HG02571 (cell line): ENCODE measurements at regions not wholly inside any gene's neighbourhood (a gene's known extent, or its start where the extent isn't known, plus 50 kb on each side); places are given as distances from the start of the nearest gene placed in this dataset.

Source experiments
- ATAC-seq: cut with Tn5 transposase; IDR thresholded peaks from one replicate; pipeline ENCODE4 v1.9.1; 2021; ENCODE audit warnings: mild to moderate bottlenecking, moderate library complexity; ENCODE audit not compliant: unreplicated experiment

GRCh38 chr5:4424895-4425294, 715.2 kb upstream of the ADAMTS16 start:
- ATAC-seq = no peak

GRCh38 chr5:4440536-4440935, 699.6 kb upstream of the ADAMTS16 start:
- no peak for ATAC-seq

- ATAC-seq = no peak
Observed at GRCh38 chr5:4442221-4442620, 697.9 kb upstream of the ADAMTS16 start.

GRCh38 chr5:4447657-4448056, 692.5 kb upstream of the ADAMTS16 start:
- ATAC-seq = no peak

- no peak for ATAC-seq
Observed at GRCh38 chr5:4453655-4454054, 686.5 kb upstream of the ADAMTS16 start.

DNA sequence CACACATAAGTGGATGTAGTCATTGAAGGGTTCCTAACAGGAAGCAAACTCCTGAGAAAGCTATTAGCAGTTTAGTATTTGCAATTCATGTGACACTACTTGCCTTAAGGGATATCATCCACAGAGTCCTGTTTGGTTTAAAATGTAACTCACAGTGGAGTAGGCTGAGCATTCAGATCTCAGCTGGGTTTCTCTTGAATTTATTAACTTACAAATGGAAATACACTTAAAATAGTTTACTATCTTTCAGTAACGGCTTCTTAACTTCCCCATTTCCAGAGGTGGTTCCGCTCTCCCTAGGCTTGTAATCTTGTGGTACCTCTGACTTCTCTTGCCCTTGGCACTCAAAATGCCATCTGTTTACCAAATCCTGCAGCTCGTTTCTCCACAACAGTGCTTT, 660.7 kb upstream of the ADAMTS16 start:
- no peak for ATAC-seq

- no peak for ATAC-seq
Observed at GRCh38 chr5:4480528-4481349, 659.4 kb upstream of the ADAMTS16 start.

- ATAC-seq = no peak
Observed at GRCh38 chr5:4487581-4487980, 652.5 kb upstream of the ADAMTS16 start.

- ATAC-seq = no peak
Observed at GRCh38 chr5:4511996-4512656, 628.0 kb upstream of the ADAMTS16 start.

DNA sequence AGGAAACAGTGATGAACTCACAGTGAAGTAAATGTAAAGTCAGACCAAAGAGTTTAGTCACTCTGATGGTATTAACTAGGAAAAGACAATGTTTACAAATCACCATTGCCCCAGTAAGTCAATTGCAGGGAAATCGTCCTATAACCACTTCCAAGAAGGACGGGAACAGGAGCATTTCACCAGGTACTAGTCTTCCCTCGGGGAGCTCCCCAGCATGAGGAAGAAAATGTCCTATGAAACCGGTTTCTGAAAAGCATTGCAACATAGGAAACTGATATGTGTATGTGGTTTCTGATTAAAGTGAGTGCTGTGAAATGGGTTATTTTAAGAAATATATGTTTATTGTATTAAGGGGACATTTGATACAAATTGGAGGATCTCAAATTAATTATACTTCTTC, 626.7 kb upstream of the ADAMTS16 start:
- no peak for ATAC-seq

- no peak for ATAC-seq
Observed at GRCh38 chr5:4514067-4514648, 626.0 kb upstream of the ADAMTS16 start.

GRCh38 chr5:4518903-4519672, 621.0 kb upstream of the ADAMTS16 start:
- ATAC-seq = no peak

DNA sequence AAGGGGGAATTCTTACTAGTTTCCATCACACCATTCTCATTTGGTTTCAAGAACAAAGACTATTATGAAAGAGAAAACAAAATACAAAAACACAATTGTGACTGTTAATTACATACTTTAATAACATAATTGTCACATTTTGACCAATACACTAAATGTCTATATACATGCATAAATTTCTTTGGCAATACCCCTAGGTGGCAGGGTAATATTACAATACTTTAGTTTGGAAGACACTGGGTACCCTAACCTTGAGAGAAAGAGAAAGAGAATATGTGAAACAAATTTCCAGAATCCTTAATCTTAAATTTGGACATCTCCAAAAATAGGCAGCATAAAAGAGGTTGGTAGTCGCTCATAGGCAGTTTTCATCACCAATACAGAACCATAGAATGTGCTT, 619.6 kb upstream of the ADAMTS16 start:
- no peak for ATAC-seq

GRCh38 chr5:4523038-4523437, 617.1 kb upstream of the ADAMTS16 start:
- no peak for ATAC-seq

GRCh38 chr5:4531756-4532704, 608.1 kb upstream of the ADAMTS16 start:
- ATAC-seq = no peak

DNA sequence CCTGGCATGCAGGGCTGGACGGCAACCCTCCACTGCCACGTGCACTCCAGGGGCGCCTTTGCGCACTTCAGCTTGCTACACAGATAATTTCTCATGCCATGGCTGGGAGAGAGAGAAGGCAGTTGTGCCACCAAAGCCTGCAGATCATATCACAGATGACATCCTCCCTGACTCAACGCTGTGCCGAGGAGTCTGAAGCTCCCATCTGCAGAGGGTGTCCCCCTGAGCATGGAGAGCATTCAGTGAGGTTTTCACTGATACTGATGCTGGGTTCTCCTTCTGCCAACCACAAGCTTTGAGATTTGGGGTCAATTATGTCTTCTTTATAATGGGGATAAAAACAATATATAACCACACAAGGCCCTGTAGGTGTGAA, 607.4 kb upstream of the ADAMTS16 start:
- ATAC-seq = no peak

DNA sequence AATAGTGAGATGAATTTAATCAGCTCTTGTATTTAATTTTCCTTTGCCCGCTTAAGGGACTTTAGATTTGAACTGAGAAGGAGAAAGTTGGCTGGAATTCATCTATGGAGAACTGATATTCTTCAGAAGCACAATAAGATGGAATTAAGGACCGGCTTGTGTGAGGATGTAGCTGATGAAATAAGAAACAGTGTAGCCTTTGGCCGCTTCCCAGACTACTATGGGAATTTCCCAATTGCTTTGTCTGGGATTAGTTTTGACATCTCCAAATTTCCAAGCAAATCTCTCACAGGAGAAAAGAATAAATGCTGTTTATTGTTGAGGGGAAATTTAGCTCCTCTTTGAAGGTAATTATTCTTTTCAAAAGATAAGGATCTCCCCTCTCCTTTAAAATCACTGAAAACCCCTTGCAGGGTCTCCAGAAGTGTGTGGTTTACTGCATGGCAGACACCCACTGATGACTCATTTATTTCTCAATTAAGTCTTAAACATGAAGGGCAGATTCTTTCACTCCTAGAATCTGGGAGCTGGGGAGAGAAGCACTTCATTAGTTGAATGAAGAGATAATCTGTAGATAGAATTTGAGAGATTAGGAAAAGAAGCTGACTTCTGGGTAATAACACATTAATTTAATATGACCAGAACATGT, 606.5 kb upstream of the ADAMTS16 start:
- no peak for ATAC-seq

- ATAC-seq = no peak
Observed at GRCh38 chr5:4537489-4537888, 602.6 kb upstream of the ADAMTS16 start.

- ATAC-seq = no peak
Observed at GRCh38 chr5:4540375-4541173, 599.6 kb upstream of the ADAMTS16 start.
